ENCODE measurements at regions not wholly inside any gene's neighbourhood (a gene's known extent, or its start where the extent isn't known, plus 50 kb on each side); places are given as distances from the start of the nearest gene placed in this dataset.
A peak's percentile ranks its signal among the peaks of the same experiment; 100 is the strongest.

- BruUV-seq (replicated peaks), result no TSS peak
- intact Hi-C loops (cut with micrococcal nuclease), result loop anchor here (10.0 kb wide), 1 partner anchor 139 kb away; the partner anchor contains the start of gene TLE3
- no peaks in the 10 kb centered on the region for H3K9me3 Mint-ChIP-seq (ENCODE audit: unreplicated experiment)
- ChIA-PET CTCF (no interaction called here), POLR2A (interaction anchor here (0.9 kb wide), 1 partner anchor 21 kb away, joined by 3 read pairs; no protein-coding TSS in a partner anchor)
- DNase-seq (ENCODE audit: unreplicated experiment), result no peak
- H3K36me3 Mint-ChIP-seq (ENCODE audit: insufficient read depth, unreplicated experiment), result peaks cover 5% of the 10 kb centered on the region
- no peak for TF ChIP-seq CTCF (IDR thresholded peaks at IDR 0.05; ENCODE audit: unreplicated experiment)
- no peak overlapping the region for H3K27ac Mint-ChIP-seq (ENCODE audit: low read depth, unreplicated experiment)
- peaks cover 55% of the 10 kb centered on the region for H3K27me3 Mint-ChIP-seq (ENCODE audit: insufficient read depth, unreplicated experiment)
- H3K4me3 Mint-ChIP-seq (ENCODE audit: unreplicated experiment), result no peak overlapping the region
- no peaks in the 10 kb centered on the region for H3K4me1 Mint-ChIP-seq (ENCODE audit: insufficient read depth, unreplicated experiment)
Observed at GRCh38 chr15:69955240-69955894, 142.3 kb downstream of the TLE3 start.

DNA sequence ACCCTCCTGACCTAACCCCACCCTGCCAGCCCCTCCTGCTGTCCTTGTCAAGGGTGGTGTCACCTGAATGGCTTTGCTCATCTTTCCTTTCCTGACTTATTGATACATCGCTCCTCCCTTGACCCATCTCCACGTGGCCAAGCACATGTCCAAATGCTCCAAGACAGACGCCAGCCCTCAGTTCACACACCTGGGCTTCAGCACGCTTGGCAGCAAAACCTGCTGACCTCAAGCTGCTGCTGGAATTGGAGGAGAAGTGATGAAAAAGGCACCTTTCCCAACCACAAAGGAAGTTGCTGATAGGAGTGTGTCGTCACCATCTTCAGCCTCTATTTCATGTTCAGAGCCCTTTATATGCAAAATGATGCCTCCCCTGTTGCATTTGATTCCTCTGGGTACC, 141.3 kb downstream of the TLE3 start:
- no peaks in the 10 kb centered on the region for H3K9me3 Mint-ChIP-seq (ENCODE audit: unreplicated experiment)
- ChIA-PET POLR2A (no interaction called here), CTCF (no interaction called here)
- TF ChIP-seq CTCF (IDR thresholded peaks at IDR 0.05; ENCODE audit: unreplicated experiment), result no peak
- H3K4me3 Mint-ChIP-seq (ENCODE audit: unreplicated experiment), result no peak overlapping the region
- peaks cover 5% of the 10 kb centered on the region for H3K36me3 Mint-ChIP-seq (ENCODE audit: insufficient read depth, unreplicated experiment)
- BruUV-seq (replicated peaks), result no TSS peak
- H3K4me1 Mint-ChIP-seq (ENCODE audit: insufficient read depth, unreplicated experiment), result no peaks in the 10 kb centered on the region
- intact Hi-C loops (cut with micrococcal nuclease), result loop anchor here (10.0 kb wide), 1 partner anchor 138 kb away; the partner anchor contains the start of gene TLE3
- H3K27me3 Mint-ChIP-seq (ENCODE audit: insufficient read depth, unreplicated experiment), result peaks cover 55% of the 10 kb centered on the region
- no peak for DNase-seq (ENCODE audit: unreplicated experiment)
- H3K27ac Mint-ChIP-seq (ENCODE audit: low read depth, unreplicated experiment), result no peak overlapping the region

GRCh38 chr15:69957175-69957574, 140.5 kb downstream of the TLE3 start:
- POLR2A ChIA-PET, result no interaction called here
- intact Hi-C loops (cut with micrococcal nuclease), result loop anchor here (10.0 kb wide), 1 partner anchor 138 kb away; the partner anchor contains the start of gene TLE3
- Mint-ChIP-seq H3K27ac (ENCODE audit: low read depth, unreplicated experiment) (no peak overlapping the region), H3K9me3 (ENCODE audit: unreplicated experiment) (no peaks in the 10 kb centered on the region), H3K36me3 (ENCODE audit: insufficient read depth, unreplicated experiment) (peaks cover 5% of the 10 kb centered on the region), H3K4me3 (ENCODE audit: unreplicated experiment) (no peak overlapping the region), H3K4me1 (ENCODE audit: insufficient read depth, unreplicated experiment) (no peaks in the 10 kb centered on the region), H3K27me3 (ENCODE audit: insufficient read depth, unreplicated experiment) (peaks cover 56% of the 10 kb centered on the region)
- BruUV-seq (replicated peaks), result no TSS peak
- no peak for TF ChIP-seq CTCF (IDR thresholded peaks at IDR 0.05; ENCODE audit: unreplicated experiment)
- no peak for DNase-seq (ENCODE audit: unreplicated experiment)
- CTCF ChIA-PET, result no interaction called here

GRCh38 chr15:69958496-69959084, 139.1 kb downstream of the TLE3 start:
- no peaks in the 10 kb centered on the region for H3K9me3 Mint-ChIP-seq (ENCODE audit: unreplicated experiment)
- DNase-seq (ENCODE audit: unreplicated experiment), result peak; percentile 6
- TF ChIP-seq CTCF (IDR thresholded peaks at IDR 0.05; ENCODE audit: unreplicated experiment), result no peak
- H3K36me3 Mint-ChIP-seq (ENCODE audit: insufficient read depth, unreplicated experiment), result peaks cover 5% of the 10 kb centered on the region
- intact Hi-C loops (cut with micrococcal nuclease), result loop anchor here (10.0 kb wide), 1 partner anchor 136 kb away; the partner anchor contains the start of gene TLE3
- CTCF ChIA-PET, result no interaction called here
- H3K4me1 Mint-ChIP-seq (ENCODE audit: insufficient read depth, unreplicated experiment), result no peaks in the 10 kb centered on the region
- BruUV-seq (replicated peaks), result no TSS peak
- H3K27me3 Mint-ChIP-seq (ENCODE audit: insufficient read depth, unreplicated experiment), result peaks cover 56% of the 10 kb centered on the region
- H3K4me3 Mint-ChIP-seq (ENCODE audit: unreplicated experiment), result no peak overlapping the region
- no peak overlapping the region for H3K27ac Mint-ChIP-seq (ENCODE audit: low read depth, unreplicated experiment)
- POLR2A ChIA-PET, result no interaction called here
